ENCODE measurements at regions not wholly inside any gene's neighbourhood (a gene's known extent, or its start where the extent isn't known, plus 50 kb on each side); places are given as distances from the start of the nearest gene placed in this dataset.

- ATAC-seq: peak; percentile 63 to 69 (median 66)
- no peaks in the 10 kb centered on the region for H3K36me3 ChIP-seq (ENCODE audit: insufficient read depth in 1 of 2, low read depth in 1 of 2)
- no peak overlapping the region for H3K4me3 ChIP-seq
- WGBS, 3 donors: 25 to 37% (median 27%) methylated on average over 3 of the region's 3 CpGs
- H3K9me3 ChIP-seq: no peaks in the 10 kb centered on the region
- DNase-seq: no peak
- intact Hi-C loops (cut with DNase I): no loop called here
- no peaks in the 10 kb centered on the region for H3K27me3 ChIP-seq (ENCODE audit: insufficient read depth in 3 of 3, low read length in 2 of 3)
- TF ChIP-seq, protein P1, sequence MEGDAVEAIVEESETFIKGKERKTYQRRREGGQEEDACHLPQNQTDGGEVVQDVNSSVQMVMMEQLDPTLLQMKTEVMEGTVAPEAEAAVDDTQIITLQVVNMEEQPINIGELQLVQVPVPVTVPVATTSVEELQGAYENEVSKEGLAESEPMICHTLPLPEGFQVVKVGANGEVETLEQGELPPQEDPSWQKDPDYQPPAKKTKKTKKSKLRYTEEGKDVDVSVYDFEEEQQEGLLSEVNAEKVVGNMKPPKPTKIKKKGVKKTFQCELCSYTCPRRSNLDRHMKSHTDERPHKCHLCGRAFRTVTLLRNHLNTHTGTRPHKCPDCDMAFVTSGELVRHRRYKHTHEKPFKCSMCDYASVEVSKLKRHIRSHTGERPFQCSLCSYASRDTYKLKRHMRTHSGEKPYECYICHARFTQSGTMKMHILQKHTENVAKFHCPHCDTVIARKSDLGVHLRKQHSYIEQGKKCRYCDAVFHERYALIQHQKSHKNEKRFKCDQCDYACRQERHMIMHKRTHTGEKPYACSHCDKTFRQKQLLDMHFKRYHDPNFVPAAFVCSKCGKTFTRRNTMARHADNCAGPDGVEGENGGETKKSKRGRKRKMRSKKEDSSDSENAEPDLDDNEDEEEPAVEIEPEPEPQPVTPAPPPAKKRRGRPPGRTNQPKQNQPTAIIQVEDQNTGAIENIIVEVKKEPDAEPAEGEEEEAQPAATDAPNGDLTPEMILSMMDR (IDR thresholded peaks at IDR 0.05): no peak
- no peak overlapping the region for H3K27ac ChIP-seq
- H3K4me1 ChIP-seq: no peaks in the 10 kb centered on the region
Observed at GRCh38 chr3:177443469-177443868, 246.2 kb upstream of the TBL1XR1 start.

- no peaks in the 10 kb centered on the region for H3K9me3 ChIP-seq
- no peak overlapping the region for H3K4me3 ChIP-seq
- H3K27me3 ChIP-seq (ENCODE audit: insufficient read depth in 3 of 3, low read length in 2 of 3): no peaks in the 10 kb centered on the region
- no peak for ATAC-seq
- TF ChIP-seq, protein P1 (IDR thresholded peaks at IDR 0.05): no peak
- intact Hi-C loops (cut with DNase I): no loop called here
- 93 to 100% (median 96%) methylated on average over 1 of the region's 1 CpG for WGBS, 3 donors
- no peak overlapping the region for H3K27ac ChIP-seq
- H3K36me3 ChIP-seq (ENCODE audit: insufficient read depth in 1 of 2, low read depth in 1 of 2): no peaks in the 10 kb centered on the region
- no peak for DNase-seq
- H3K4me1 ChIP-seq: no peaks in the 10 kb centered on the region
Observed at GRCh38 chr3:177444696-177445095, 247.4 kb upstream of the TBL1XR1 start.

DNA sequence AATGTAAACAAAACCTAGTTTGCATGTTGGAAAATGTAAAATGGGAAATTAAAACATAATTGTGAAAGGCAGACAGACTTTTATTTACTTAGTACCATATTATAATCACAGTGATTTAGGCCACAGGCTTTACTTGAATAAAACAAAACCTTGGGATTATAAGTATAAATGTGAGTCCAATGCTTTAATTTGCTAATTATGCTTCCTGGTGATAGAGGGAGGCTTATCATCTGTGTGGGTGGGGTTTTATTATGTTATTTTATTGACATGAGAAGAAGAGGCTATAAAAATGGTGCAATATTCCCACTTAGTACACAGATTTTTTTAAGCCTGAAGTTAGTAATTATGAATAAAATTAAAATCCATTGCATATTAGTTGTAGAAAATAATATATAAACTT lies 248.3 kb upstream of the TBL1XR1 start:
- H3K36me3 ChIP-seq (ENCODE audit: insufficient read depth in 1 of 2, low read depth in 1 of 2): no peaks in the 10 kb centered on the region
- intact Hi-C loops (cut with DNase I): no loop called here
- H3K4me1 ChIP-seq: no peaks in the 10 kb centered on the region
- no peak overlapping the region for H3K27ac ChIP-seq
- H3K4me3 ChIP-seq: no peak overlapping the region
- no peaks in the 10 kb centered on the region for H3K9me3 ChIP-seq
- H3K27me3 ChIP-seq (ENCODE audit: insufficient read depth in 3 of 3, low read length in 2 of 3): no peaks in the 10 kb centered on the region
- TF ChIP-seq, protein P1 (IDR thresholded peaks at IDR 0.05): no peak
- ATAC-seq (no peak), DNase-seq (no peak)

- 79 to 87% (median 86%) methylated on average over 6 of the region's 6 CpGs for WGBS, 3 donors
- Histone ChIP-seq H3K27me3 (ENCODE audit: insufficient read depth in 3 of 3, low read length in 2 of 3) (no peaks in the 10 kb centered on the region), H3K4me3 (no peak overlapping the region), H3K9me3 (no peaks in the 10 kb centered on the region), H3K4me1 (no peaks in the 10 kb centered on the region), H3K27ac (no peak overlapping the region), H3K36me3 (ENCODE audit: insufficient read depth in 1 of 2, low read depth in 1 of 2) (no peaks in the 10 kb centered on the region)
- no peak for DNase-seq
- TF ChIP-seq, protein P1 (IDR thresholded peaks at IDR 0.05): no peak
- ATAC-seq: no peak
- intact Hi-C loops (cut with DNase I): no loop called here
Observed at GRCh38 chr3:177446165-177446601, 248.9 kb upstream of the TBL1XR1 start.

- intact Hi-C loops (cut with DNase I): no loop called here
- 72 to 78% (median 76%) methylated on average over 3 of the region's 3 CpGs for WGBS, 3 donors
- Histone ChIP-seq H3K4me1 (no peaks in the 10 kb centered on the region), H3K27me3 (ENCODE audit: insufficient read depth in 3 of 3, low read length in 2 of 3) (no peaks in the 10 kb centered on the region), H3K4me3 (no peak overlapping the region), H3K9me3 (no peaks in the 10 kb centered on the region), H3K27ac (no peak overlapping the region), H3K36me3 (ENCODE audit: insufficient read depth in 1 of 2, low read depth in 1 of 2) (no peaks in the 10 kb centered on the region)
- no peak for DNase-seq
- TF ChIP-seq, protein P1 (IDR thresholded peaks at IDR 0.05): no peak
- no peak for ATAC-seq
Observed at GRCh38 chr3:177447938-177448337, 250.7 kb upstream of the TBL1XR1 start.
